Fibroblast of gingiva (primary cell): ENCODE measurements at regions not wholly inside any gene's neighbourhood (a gene's known extent, or its start where the extent isn't known, plus 50 kb on each side); places are given as distances from the start of the nearest gene placed in this dataset.
"Not testable (repeated sequence)": the region's sequence is repeated elsewhere in the genome, so short reads cannot be mapped to it uniquely, and the experiment has no call there.

ENCODE experiments used
- DNase-seq: peaks from one replicate; pipeline ENCODE4 v3.0.0-alpha.2; 2011; ENCODE audit warnings: low read depth

GRCh38 chr10:71084818-71085126 lies 127.6 kb upstream of the UNC5B start:
- DNase-seq, result no peak

GRCh38 chr10:71085689-71086438 lies 126.5 kb upstream of the UNC5B start:
- no peak for DNase-seq

- no peak for DNase-seq
These were observed 125.8 kb upstream of the UNC5B start for GRCh38 chr10:71086439-71087080.

- DNase-seq, result no peak
These were observed 124.7 kb upstream of the UNC5B start for GRCh38 chr10:71087622-71088021.

- no peak for DNase-seq
These were observed 124.3 kb upstream of the UNC5B start for GRCh38 chr10:71088054-71088453.

- DNase-seq, result not testable (repeated sequence)
These were observed 123.8 kb upstream of the UNC5B start for GRCh38 chr10:71088578-71088977.

- DNase-seq, result no peak
These were observed 123.2 kb upstream of the UNC5B start for GRCh38 chr10:71089162-71089561.

GRCh38 chr10:71090330-71090729 lies 122.0 kb upstream of the UNC5B start:
- DNase-seq, result no peak

GRCh38 chr10:71090801-71091200 lies 121.6 kb upstream of the UNC5B start:
- no peak for DNase-seq

- peak; percentile 6 for DNase-seq
These were observed 119.5 kb upstream of the UNC5B start for GRCh38 chr10:71092812-71093401.

GRCh38 chr10:71093531-71093930 lies 118.8 kb upstream of the UNC5B start:
- DNase-seq, result no peak

- DNase-seq, result no peak
These were observed 117.5 kb upstream of the UNC5B start for GRCh38 chr10:71094712-71095390.

- DNase-seq, result no peak
These were observed 112.5 kb upstream of the UNC5B start for GRCh38 chr10:71099731-71100361.

GRCh38 chr10:71103961-71104360 lies 108.4 kb upstream of the UNC5B start:
- DNase-seq, result no peak

GRCh38 chr10:71106151-71106550 lies 106.2 kb upstream of the UNC5B start:
- not testable (repeated sequence) for DNase-seq

- DNase-seq, result not testable (repeated sequence)
These were observed 105.3 kb upstream of the UNC5B start for GRCh38 chr10:71107117-71107516.

GRCh38 chr10:71108042-71108441 lies 104.3 kb upstream of the UNC5B start:
- not testable (repeated sequence) for DNase-seq

GRCh38 chr10:71112138-71112785 lies 100.1 kb upstream of the UNC5B start:
- DNase-seq, result no peak

GRCh38 chr10:71116426-71116825 lies 95.9 kb upstream of the UNC5B start:
- no peak for DNase-seq

- not testable (repeated sequence) for DNase-seq
These were observed 94.8 kb upstream of the UNC5B start for GRCh38 chr10:71117589-71117988.

- DNase-seq, result no peak
These were observed 89.3 kb upstream of the UNC5B start for GRCh38 chr10:71123023-71123422.
